ENCODE measurements at regions not wholly inside any gene's neighbourhood (a gene's known extent, or its start where the extent isn't known, plus 50 kb on each side); places are given as distances from the start of the nearest gene placed in this dataset.

DNA sequence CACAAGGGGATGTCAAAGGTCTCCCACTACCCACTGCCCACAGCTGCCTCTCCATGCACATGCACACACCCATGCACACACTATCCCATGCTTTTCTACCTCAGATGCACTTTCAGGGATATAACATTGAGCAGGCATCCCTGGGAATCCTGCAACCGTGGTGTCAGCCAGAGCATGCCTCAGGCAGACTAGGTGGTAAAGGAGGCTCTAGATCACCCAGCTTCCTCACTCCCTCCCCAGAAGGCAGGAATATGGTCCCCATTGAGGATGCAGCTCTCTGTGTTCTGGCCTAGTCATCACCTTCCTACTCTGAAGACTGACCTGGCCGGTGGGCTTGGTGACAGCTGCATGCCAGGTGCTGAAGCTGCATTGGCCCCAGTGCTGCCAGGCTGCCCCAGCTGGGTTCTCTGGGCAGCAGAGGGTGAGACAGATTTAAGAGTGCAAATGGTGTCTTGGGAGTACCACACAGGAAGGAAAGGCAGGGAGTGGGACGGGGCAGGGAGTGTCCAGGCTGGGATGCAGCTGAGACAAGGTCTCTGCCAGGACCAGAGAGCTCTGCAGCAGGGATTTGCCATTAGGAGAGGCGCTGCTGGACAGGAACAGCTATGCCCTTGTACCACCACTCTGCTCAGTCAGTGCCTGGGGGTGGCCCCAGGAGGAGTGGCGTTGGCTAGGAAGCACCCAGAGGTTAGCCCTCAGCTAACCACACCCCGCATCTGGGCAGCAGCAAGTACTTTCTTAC, 53.4 kb upstream of the GDF10 start:
- no peak overlapping the region for H3K27ac ChIP-seq
- no peak overlapping the region for H3K4me3 ChIP-seq
- no peak for DNase-seq (ENCODE audit: low read depth in 1 of 2, low spot score in 1 of 2)
- no peaks in the 10 kb centered on the region for H3K4me1 ChIP-seq (ENCODE audit: low read depth)
- TF ChIP-seq, protein P1, sequence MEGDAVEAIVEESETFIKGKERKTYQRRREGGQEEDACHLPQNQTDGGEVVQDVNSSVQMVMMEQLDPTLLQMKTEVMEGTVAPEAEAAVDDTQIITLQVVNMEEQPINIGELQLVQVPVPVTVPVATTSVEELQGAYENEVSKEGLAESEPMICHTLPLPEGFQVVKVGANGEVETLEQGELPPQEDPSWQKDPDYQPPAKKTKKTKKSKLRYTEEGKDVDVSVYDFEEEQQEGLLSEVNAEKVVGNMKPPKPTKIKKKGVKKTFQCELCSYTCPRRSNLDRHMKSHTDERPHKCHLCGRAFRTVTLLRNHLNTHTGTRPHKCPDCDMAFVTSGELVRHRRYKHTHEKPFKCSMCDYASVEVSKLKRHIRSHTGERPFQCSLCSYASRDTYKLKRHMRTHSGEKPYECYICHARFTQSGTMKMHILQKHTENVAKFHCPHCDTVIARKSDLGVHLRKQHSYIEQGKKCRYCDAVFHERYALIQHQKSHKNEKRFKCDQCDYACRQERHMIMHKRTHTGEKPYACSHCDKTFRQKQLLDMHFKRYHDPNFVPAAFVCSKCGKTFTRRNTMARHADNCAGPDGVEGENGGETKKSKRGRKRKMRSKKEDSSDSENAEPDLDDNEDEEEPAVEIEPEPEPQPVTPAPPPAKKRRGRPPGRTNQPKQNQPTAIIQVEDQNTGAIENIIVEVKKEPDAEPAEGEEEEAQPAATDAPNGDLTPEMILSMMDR (IDR thresholded peaks at IDR 0.05; ENCODE audit: low read depth, low read length): no peak
- H3K27me3 ChIP-seq: no peaks in the 10 kb centered on the region
- no peaks in the 10 kb centered on the region for H3K36me3 ChIP-seq
- H3K9me3 ChIP-seq (ENCODE audit: low read depth): no peaks in the 10 kb centered on the region

DNA sequence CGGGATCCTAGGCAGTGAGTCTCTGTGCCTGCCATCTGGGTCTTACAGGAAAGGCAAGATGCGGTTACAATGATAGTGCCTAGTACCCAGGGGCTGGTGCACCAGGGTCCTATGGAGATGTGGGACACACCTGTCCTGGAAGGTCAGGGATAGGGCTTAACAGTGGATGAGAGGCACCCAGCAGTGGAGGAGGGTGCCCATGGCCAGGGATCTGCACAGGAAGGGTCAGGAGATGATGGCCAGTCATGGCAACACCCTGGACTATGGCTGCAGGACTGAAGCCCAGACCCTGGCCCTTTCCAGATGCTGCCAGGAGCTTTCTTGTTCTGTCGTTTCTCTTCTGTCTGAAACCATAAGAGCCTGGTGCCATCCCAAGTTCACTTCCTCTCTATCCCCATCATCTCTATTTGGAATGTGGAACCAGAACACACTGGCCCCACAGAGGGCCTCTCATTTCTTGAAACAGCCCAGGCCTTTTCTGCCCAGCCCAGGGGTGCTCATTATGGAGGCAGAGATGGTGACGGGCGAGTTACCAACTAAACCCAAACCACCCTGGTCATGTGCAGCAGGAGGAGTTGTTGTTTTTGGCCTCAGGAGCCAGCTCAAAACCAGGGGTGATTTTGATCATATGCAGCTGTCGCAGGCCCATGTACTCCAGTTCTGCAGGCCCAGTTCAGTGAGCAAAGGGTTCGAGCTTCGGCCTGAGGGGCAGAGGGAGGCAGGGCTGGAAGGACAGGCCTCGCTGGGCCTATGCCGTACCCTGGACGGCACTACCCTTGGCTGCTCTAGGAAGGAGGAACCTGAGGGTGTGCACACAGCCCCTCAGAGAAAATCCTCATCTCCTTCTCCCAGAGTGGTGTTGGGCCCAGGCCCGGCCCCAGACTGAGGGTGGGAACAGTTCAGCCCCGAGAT, 52.6 kb upstream of the GDF10 start:
- DNase-seq (ENCODE audit: low read depth in 1 of 2, low spot score in 1 of 2): peak in 1 of 2 donors; percentile 16

DNA sequence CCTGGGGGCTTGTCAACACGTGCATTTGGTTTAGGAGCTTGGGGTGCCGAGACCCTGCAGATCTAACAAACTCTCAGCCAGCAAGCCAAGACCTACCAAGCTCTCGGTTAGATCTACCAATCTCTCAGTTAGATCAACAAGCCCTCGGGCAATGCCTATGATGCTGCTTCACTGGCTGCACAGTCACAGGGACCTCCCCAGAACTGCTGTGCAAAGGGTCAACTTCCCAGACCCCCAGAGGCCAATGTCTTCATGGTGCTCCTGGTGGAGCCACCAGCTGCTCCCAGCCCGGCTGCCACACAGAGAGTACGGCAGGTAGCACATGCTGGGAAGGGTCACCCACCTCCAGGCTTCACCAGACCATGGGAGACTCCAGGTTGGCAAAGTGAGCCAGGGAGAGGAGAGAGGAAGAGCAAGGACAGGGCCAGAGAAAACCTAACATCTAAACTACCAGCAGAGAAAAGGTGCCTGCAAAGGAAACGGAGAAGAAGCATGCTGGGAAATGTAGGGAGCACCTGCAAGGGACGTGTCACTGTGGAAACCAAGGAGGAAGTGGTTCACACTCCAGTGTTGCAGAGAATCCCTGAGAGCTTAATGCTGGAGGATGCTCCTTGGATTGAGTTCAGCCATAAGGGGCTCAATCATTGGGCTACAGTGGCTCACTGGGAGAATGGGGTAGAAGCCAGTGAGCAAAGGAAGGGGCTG, 51.5 kb upstream of the GDF10 start:
- H3K27ac ChIP-seq: no peak overlapping the region
- H3K9me3 ChIP-seq (ENCODE audit: low read depth): no peaks in the 10 kb centered on the region
- no peaks in the 10 kb centered on the region for H3K36me3 ChIP-seq
- TF ChIP-seq, protein P1 (IDR thresholded peaks at IDR 0.05; ENCODE audit: low read depth, low read length): no peak
- H3K4me1 ChIP-seq (ENCODE audit: low read depth): no peaks in the 10 kb centered on the region
- no peaks in the 10 kb centered on the region for H3K27me3 ChIP-seq
- no peak for DNase-seq (ENCODE audit: low read depth in 1 of 2, low spot score in 1 of 2)
- no peak overlapping the region for H3K4me3 ChIP-seq

More for the DNA sequence above, 52.6 kb upstream of the GDF10 start:
- H3K4me3 ChIP-seq: no peak overlapping the region
- H3K4me1 ChIP-seq (ENCODE audit: low read depth): no peaks in the 10 kb centered on the region
- H3K27ac ChIP-seq: no peak overlapping the region
- H3K27me3 ChIP-seq: no peaks in the 10 kb centered on the region
- no peaks in the 10 kb centered on the region for H3K36me3 ChIP-seq
- TF ChIP-seq, protein P1 (IDR thresholded peaks at IDR 0.05; ENCODE audit: low read depth, low read length): no peak
- no peaks in the 10 kb centered on the region for H3K9me3 ChIP-seq (ENCODE audit: low read depth)

DNA sequence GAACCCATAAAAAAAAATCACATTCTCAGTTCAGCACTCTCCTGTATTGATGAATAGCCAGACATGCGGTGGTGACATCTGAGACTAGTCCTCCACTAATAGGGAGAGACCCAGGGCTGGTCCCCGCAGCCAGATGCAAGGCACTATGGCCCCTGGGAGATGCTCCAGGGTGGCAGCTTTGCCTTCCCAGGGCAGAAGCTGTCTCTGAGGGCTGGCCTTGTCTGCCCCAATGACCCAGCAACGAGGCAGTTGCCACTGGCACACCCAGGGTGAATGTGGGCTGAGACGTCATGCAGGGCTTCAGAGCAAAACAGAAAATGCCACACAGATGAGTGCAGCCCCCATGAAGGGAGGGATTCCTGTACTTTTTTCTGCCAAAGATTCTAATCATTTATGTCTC, 50.1 kb upstream of the GDF10 start:
- no peaks in the 10 kb centered on the region for H3K4me1 ChIP-seq (ENCODE audit: low read depth)
- no peak for DNase-seq (ENCODE audit: low read depth in 1 of 2, low spot score in 1 of 2)
- TF ChIP-seq, protein P1 (IDR thresholded peaks at IDR 0.05; ENCODE audit: low read depth, low read length): no peak
- no peaks in the 10 kb centered on the region for H3K27me3 ChIP-seq
- no peak overlapping the region for H3K4me3 ChIP-seq
- H3K9me3 ChIP-seq (ENCODE audit: low read depth): no peaks in the 10 kb centered on the region
- H3K27ac ChIP-seq: no peak overlapping the region
- no peaks in the 10 kb centered on the region for H3K36me3 ChIP-seq
